ENCODE measurements at regions not wholly inside any gene's neighbourhood (a gene's known extent, or its start where the extent isn't known, plus 50 kb on each side); places are given as distances from the start of the nearest gene placed in this dataset.

DNA sequence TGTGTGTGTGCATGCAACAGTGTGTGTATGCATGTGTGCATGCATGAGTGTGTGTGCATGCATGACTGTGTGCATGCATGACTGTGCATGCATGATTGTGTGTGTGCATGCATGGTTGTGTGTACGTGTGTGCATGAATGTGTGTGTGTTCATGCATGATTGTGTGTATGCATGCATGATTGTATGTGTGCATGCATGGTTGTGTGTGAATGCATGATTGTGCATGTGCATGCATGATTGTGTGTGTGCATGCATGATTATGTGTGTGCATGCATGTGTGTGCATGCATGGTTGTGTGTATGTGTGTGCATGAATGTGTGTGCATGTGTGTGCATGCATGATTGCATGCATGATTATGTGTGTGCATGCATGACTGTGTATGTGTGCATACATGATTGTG is 1052.0 kb downstream of the TBC1D22A start:
- no peak for DNase-seq (ENCODE audit: low read depth)

DNA sequence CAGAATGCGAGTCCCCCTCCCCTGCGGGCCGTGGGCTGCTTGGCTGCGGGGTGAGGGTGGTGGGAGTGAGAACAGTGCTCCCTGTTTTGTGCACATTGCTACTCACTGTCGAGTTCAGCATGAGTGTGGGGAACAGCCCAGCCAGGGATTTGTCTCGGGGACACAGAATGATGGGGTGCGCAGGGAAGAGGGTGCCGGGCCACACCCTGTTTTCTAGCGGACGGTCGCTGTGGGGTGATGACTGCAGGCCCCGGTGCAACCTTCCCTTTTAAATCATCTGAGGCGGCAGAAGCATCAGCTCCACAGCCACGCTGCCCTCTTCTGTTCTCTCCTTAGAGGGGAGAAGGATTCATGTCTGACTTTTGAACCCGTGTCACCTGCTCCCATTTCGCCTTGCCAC is 1051.2 kb downstream of the TBC1D22A start:
- DNase-seq (ENCODE audit: low read depth), result no peak

DNA sequence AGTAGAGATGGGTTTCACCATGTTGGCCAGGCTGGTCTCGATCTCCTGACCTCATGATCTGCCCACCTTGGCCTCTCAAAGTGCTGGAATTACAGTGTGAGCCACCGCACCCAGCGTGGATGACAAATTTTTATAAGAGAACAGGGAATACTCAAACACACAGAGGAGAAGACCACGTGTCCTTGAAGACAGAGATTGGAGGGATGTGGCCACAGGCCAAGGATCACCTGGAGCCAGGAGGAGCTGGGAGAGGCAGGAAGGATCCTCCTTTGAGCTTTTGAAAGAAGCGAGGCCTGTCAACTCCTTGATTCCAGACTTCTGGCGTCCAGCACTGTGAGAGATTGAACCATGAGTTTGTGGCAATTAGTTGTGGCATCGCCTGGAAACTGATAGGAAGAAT is 1049.5 kb downstream of the TBC1D22A start:
- no peak for DNase-seq (ENCODE audit: low read depth)

DNA sequence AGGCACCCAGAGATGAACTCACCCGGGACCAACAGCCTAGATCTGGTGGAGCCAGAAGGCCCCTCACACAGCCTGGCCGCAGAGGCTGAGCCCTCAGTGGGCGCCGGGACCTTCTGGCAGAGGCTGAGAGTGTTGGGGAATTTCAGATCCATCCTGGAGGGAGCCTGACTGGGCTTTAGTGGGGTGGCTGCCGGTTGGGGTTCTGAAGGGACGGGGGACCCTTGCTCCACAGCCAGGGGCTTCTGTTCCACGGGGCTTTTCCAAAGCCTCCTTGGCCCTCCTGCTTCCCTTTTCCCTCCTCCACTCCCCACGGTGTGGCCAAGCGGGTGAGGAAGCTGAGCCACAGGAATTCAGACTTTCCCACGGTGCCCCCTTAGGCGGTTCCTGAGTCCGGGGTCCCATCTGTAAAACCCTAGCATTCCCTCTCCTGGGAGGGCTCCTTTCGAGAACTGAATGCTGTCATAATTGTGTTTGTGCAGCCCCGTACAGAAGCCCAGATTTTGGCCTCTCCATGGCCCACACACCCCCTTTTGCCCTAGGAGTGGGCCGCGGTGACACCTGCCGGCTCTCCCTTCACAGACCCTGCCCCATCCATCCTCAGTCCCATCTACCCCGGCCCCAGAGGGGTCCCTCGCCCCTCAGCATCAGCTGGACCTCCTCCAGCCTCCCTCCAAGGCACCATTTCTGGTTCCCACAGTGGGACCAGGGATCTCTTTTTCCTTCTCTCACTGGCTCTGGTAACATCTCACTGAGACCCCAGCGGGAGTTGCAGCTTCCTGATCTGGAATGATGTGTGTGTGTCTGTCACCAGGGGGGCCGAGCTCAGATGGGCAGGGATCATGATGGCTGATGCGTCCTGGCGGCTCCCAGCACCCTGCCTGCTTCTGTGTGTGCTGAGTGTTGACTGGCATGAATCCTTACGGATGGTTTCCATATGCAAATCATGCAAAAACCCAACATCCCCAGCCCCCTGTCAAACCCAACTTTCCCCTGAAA is 1048.4 kb downstream of the TBC1D22A start:
- no peak for DNase-seq (ENCODE audit: low read depth)

DNA sequence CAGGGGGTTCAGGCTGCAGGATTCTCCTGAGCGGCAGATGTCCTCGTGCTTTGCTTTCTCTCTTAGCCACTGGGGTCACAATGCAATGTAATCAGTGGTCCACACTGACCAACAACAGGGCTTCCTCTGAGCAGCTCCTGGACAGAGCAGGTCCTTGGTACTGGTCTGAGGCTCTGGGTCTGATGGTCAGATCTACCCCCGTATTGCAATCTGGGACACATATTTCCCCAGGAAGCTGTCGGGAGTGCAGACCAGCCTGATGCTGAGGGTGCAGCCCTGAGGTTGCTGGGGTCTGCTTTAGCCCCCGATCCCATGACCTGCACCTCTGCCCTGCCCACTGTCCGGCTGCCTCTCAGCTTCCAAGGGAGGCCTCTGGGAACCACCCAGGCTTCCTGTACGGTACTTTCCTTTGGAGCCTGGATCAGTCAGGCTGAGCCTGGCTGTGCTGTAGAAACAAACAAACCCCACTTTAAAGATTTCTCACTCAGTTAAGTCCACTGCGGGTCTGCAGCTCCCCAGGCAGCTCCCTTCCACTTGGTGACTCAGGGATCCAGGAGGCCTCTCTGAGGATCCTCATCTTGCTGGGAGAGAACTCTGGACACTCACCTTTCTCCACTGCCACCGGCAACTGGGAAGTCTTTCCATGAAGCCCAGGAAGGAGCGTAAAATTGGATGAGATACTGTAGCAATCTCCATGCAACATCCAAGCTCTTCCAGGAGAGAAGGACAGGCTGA is 1046.6 kb downstream of the TBC1D22A start:
- DNase-seq (ENCODE audit: low read depth), result no peak

DNA sequence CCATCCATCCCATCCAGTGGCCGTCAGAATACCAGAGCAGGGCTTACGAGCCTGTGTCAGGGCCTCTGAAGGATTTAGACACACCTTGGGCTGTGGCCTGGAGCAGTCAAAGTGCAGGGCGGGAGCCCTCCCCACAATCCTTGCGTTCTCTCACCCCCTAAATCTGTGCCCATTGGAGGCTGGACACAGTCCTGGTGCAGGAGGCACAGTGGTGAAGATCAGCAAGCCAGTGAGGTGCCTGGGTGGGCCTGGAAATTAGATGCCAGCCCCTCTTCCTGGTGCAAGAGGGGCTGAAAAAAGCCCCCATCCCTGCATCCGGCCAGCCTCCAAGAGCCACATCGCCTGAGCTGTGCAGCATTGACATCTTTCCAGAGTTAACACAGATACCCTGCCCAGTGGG is 1045.8 kb downstream of the TBC1D22A start:
- DNase-seq (ENCODE audit: low read depth), result no peak

DNA sequence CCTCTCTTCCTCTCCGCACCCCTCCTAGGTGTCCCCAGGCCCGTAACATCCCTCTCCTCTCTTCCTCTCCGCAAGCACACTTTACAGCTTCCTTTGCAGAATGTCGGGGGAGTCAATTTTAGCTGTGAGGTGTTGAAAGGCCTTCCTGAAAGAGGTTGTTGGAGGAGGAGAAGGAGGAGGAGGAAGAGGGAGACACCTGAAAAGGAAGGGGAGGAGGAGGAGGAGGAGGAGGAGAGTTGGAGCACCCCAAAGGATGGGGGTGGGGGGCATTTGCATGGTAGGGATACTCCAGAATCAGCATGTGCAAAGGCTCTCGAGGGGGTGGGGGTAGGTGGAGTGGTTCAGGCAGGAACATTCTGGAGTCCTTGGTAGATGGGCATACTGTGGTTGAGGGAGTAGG is 1045.1 kb downstream of the TBC1D22A start:
- DNase-seq (ENCODE audit: low read depth), result no peak

DNA sequence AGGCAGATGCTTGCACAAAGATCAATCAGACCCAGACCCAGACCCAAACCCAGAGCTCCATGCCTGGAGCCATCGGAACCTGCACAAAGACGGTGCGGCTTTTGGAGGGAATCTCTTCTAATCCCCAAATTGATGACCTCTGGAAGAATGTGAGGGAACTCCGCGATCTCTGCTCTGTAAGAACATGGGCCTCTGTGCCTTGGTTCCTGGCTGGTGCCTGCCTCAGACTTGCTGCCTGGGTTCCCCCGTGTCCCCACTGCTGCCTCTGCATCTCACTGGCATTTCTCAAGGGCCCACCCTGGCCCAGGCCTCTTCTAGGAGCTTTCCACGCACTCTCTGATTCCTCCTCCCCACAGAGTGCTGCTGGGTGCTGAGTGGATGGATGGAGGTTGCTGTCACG is 1044.4 kb downstream of the TBC1D22A start:
- DNase-seq (ENCODE audit: low read depth), result no peak

DNA sequence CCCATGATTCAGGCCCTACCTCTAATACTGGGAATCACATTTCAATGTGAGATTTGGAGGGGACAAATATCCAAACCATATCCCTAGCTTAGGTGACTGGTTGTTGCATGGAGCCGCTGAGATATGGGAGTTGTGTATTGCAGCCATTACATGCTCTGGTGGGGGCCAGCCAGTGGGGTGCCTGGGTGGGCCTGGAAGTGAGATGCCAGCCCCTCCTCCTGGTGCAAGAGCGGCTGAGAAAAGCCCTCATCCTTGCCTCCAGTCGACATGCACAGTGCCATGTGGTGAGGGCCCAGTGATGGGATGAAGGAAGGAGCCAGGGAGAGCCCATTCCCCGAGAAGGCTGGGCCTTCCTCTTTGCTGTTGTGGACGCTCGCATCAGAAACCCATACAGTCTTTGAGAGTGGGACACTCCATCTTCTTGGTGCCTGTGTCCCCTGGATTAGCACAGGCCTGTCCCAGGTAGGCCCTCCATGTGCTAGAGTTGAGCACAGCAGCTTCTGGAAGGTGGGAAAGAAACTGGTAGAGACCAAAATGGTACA is 1043.0 kb downstream of the TBC1D22A start:
- DNase-seq (ENCODE audit: low read depth), result no peak

DNA sequence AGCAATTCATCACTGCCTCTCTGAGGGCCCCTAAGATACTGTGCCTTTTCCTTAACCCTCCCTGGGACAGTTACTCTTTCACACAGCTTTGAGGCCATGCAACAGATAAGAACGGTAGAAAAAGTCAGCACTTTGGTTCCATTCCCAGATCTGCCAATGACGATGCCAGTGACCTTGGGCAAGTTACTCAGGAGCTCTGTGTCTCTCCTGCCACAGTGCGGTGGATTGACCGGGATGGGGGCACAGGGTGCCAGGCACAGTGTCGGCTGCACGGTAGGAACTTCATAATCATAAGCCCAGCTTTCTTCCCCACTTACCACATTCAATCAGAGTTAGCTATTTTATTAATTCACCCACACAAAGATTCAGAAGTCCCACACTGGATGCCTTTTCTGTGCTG is 1041.8 kb downstream of the TBC1D22A start:
- no peak for DNase-seq (ENCODE audit: low read depth)

DNA sequence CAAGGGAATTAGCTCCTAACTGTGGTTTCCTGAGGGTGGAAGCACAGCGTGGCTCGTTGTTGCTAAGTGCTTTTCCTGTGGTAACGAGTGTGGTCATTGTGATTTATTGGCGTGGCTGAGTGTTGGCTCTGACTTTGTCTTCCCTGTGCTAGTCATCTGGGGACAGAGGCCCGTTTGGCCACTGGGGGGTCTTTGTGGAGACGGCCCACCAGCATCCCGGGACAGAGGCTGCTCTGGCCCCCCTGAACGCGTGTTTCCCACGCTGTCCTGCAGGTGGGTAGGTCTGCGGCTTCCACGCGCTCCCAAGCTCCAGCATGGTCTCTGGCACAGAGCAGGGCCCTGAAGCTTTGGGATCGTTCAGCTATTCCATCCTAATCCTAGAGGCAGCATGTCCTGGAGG is 1040.0 kb downstream of the TBC1D22A start:
- no peak for DNase-seq (ENCODE audit: low read depth)

DNA sequence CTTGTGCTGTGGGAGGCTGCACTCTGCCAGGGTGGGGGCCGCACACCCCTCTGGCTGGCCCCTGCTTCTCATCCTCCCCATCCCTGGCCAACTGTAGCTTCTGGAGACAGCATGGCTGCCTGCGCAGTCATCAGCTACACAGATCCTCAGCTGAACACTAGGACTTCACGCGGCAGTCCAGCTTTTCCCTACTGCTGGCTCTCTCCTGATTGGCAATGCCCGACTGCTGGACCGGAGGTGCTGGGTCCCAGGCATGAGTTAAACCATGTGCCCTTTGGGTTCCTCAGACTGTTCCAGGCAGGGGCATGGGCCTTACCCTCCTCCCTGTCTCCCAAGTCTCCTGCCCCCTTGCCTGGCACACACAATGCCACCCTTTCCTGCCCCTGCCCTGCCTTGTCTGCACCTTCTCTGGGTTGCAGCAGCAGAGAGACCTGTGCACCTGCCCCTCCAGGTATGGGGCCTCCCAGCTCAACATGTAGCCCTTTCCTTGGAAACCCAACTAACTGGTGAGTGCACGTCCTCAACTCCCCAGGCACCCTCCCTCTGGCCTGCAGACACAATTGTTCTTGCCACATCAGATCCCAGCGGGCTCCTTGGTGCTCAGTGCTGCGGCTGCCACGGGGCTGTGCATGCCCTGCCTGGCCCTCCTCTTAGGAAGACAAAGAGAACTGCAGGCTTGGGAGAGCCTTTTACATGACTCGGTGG is 1039.2 kb downstream of the TBC1D22A start:
- no peak for DNase-seq (ENCODE audit: low read depth)

DNA sequence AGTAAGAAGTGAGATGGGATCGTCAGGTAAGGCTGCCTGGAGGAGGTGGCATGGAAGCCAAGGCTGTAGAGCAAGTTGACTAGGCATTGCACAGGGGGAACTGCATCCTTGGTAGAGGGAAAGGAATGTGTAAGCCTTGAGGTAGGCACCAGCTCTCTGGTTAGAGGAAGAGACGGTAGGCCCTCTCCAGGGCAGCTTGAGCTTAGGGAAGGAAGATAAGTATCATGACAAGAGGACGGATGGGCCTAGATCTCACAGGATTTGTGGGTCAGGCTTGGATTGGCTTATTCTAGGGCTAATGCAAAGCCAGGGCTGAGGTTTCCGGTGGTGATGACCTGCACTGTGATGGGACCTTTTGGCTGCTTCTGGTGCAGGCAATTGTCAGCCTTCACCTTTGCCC is 1035.8 kb downstream of the TBC1D22A start:
- DNase-seq (ENCODE audit: low read depth), result no peak

DNA sequence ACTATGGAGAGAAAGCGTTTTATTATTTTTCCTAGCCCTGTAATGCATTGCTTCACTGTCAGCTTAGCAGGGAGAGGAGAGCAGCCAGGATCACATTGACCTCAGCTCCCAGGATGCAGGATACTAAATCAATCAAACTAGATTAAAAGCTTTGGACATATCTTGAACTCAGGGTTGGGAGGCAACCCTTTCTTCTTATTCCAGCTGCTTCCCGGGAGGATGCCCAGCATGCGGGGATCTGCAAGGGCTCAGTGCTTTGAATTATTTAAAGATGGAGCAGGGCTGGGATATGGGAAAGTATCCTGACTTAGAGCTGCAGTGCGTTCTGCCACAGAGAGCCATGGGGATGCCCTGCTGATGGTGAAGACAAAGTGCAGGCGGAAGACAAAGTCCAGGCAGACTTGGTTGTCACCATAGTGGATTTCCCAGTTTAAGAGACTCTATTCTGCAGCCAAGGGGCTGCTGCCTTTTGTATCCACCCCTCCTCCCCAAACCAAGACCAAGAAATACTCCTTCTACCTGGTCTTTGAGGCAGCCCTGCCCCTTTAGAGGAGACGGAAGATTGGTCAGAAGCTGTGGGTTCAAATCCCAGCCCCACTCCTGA is 1035.0 kb downstream of the TBC1D22A start:
- no peak for DNase-seq (ENCODE audit: low read depth)

DNA sequence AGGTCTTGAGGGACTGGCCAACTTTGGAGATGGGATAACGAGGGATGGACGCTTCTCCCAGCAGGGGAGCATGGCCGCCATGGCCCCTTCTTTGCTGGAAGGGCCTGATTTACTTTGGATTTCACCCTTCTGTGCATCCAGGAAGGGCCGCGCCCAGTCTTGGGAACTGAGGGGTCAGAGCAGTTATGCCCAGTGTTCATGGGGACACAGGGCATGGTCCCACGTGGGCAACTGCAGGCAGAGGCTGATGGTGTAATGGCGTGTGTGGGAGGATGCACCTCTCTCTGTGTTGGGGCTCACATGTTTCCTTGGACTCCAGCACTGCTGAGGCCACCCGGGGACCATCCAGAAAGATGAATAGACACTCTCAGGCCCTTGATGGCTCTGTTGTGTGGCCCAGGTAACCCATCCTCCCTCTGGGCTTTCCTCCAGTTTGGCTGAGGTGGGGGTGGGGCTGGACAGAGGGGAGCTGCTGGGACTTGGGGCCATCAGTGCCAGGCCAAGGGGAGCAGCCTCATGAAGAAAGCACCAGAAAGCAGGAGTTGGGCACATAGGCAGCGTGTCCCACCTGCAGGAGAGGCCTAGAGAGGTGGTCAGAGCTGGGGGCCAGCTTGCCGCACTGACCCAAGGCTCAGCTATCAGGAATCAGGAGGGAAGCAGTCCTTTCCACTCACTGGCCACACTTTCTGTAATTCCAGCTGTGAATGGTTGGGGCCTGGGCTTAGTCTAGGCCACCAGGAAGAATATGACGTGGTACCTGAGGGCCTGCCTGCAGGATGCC is 1033.9 kb downstream of the TBC1D22A start:
- no peak for DNase-seq (ENCODE audit: low read depth)

DNA sequence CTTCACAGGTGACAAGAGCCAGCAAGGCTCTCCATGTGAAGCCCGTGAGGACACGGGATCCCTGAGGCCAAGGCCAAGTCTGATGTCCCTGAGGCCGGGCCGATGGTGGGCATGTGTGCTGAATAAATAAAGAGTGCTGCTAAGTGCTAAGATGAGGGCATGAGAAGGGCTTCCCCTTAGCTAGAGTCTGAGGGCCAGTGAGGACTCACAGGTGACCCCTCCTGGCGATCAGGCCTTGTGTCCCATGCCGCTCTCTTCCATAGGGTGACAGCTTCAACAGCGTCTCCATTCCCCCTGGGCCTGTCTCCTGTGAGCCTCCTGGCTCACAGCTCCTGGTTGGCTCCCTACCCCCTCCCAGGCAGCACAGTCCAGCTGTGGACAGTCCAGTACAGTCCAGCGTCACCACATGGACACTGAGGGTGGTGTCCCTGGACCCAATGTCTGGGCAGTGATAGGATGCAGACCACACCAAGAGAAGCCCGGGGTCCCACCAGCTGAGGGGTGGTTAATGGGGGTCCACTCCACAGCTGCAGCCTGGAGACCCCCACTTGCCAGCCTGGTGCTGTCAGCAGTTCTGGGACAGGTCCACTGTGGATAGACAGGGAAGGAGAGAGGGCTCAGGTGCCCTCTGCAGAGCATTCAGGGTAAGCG is 1033.2 kb downstream of the TBC1D22A start:
- DNase-seq (ENCODE audit: low read depth), result no peak

DNA sequence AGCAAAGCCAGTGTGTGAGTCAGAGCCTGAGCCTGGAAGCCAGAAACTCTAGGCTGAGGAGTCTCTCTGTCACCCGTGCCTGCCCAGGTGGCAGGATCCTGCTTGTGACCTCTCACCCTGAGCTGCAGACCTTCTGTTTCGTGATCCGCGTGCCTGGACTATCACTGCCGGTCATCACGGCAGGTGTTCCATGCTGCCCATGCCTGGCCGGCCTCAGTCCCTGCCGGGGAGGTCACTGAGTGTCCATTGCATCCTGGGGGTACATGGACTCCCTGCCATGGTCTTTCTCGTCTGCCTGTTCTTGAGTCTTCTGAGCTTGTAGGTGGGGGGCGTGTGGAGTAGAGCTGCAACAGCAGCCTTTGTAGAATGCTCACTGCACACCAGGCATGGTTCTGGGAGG is 1032.4 kb downstream of the TBC1D22A start:
- no peak for DNase-seq (ENCODE audit: low read depth)

DNA sequence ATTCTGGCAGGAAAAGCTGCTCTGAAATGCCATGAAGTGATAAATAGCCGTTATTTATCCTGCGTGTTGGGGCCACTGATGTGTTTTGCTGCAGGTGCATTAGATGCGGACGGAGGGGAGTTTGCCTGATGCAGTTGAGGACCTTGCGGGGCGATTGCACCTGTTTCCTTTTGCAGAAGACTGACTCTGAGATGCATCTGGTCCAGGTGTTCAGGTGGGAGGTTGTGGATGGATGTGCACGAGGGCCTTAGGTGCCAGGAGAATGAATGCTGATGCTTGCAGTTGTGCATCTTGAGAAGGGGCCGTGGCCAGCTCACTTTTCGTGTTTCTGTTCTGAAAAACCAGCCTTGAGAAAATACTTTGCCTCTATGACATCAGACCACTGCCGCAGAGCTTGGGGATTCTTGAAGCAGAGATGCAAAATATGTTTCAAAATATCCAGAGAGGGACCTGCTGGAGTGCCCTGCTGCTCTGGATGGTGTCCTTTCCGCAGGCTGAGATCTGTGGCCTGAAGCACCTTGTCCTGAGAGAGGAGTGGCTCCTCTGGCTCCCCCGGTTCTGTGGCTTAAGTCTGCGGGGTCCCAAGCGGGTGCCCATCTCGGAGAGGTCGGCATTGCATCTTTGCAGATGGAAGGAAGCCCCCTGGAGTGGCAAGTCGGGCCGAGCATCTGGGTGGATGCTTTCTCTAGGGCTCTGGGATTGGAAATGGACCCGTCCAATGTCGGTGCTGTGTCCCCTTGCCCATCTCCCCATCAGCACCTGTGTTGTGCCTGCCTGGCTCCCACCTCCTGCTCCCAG is 1031.1 kb downstream of the TBC1D22A start:
- DNase-seq (ENCODE audit: low read depth), result no peak

DNA sequence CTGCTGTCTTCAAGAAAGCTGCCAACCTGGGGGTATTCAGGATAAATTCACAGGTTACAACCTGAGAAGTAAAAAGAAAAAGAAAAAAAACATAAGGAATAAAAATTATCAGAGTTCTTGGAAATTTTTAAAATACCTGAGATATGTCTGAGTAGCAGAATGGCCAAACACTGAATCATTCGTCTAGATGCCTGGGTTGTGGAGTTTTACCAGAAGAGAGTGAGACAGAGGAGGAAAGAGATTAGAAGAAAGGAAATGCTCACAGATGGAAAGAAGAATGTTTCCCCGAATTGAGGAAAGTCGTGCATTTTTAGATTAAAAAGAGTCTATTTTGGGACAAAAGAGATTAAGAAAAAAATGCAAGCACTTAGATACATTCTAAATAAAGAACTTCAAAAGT is 1026.7 kb downstream of the TBC1D22A start:
- DNase-seq (ENCODE audit: low read depth), result no peak

DNA sequence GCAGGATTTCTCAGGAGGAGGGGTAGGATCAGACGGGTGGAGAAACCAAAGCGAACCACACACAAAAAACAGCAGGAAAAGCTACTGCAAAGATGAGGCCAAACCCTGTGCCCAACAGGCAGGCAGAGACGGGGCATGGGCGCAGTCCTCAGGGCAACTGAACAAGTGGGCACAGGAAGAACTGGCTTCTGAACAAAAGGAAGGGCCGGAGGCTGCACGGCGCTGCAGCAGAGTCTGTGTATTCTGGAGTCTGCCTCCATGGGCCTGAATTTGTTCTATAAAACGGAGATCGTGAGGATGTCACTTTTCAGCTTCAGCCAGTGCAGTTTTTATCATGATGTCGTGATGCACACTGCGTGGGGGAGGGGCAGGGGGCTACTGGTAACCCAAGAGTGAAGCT is 1026.0 kb downstream of the TBC1D22A start:
- no peak for DNase-seq (ENCODE audit: low read depth)
